Neural progenitor cell (in vitro differentiated cells): ENCODE measurements at regions not wholly inside any gene's neighbourhood (a gene's known extent, or its start where the extent isn't known, plus 50 kb on each side); places are given as distances from the start of the nearest gene placed in this dataset.

ENCODE experiments used
- CTCF ChIP-seq: fragments of 200-600 bp; sonication (generic); IDR thresholded peaks from 2 replicates; pipeline ENCODE4 v1.5.1; 2017; ENCODE audit warnings: antibody characterized with exemption, mild to moderate bottlenecking
- EZH2 ChIP-seq: fragments of 200-600 bp; sonication (generic); IDR thresholded peaks from 2 replicates; pipeline ENCODE4 v1.6.1; 2017; ENCODE audit warnings: antibody characterized with exemption, mild to moderate bottlenecking, moderate library complexity

- TF ChIP-seq CTCF (no peak), EZH2 (no peak)
Observed at GRCh38 chr3:43872301-43872700, 181.6 kb downstream of the ABHD5 start.
